HepG2 (cell line): ENCODE measurements at regions not wholly inside any gene's neighbourhood (a gene's known extent, or its start where the extent isn't known, plus 50 kb on each side); places are given as distances from the start of the nearest gene placed in this dataset.

Source experiments
- AFF4 ChIP-seq: sonication (generic); formaldehyde crosslinking; IDR thresholded peaks from 2 replicates; pipeline ENCODE4 v1.4.0; 2020; ENCODE audit warnings: missing genetic modification reagents
- AHR ChIP-seq: IDR thresholded peaks from 2 replicates; pipeline ENCODE4 v1.6.1; 2018; ENCODE audit warnings: missing genetic modification reagents, missing compliant biosample characterization
- ELK4 ChIP-seq: sonication (generic); formaldehyde crosslinking; IDR thresholded peaks from 2 replicates; pipeline ENCODE4 v1.9.0; 2021; ENCODE audit warnings: missing genetic modification reagents, borderline replicate concordance
- GPBP1L1 ChIP-seq: sonication (generic); formaldehyde crosslinking; IDR thresholded peaks from 2 replicates; pipeline ENCODE4 v1.5.0; 2020; ENCODE audit warnings: mild to moderate bottlenecking, missing genetic modification reagents
- GTF3A ChIP-seq: sonication (generic); formaldehyde crosslinking; conservative IDR thresholded peaks from 2 replicates; pipeline ENCODE4 v1.4.0; 2020; ENCODE audit warnings: mild to moderate bottlenecking, missing genetic modification reagents
- IRX3 ChIP-seq: sonication (generic); formaldehyde crosslinking; IDR thresholded peaks from 2 replicates; pipeline ENCODE4 v1.8.1; 2023; ENCODE audit warnings: mild to moderate bottlenecking, low read depth, missing genetic modification reagents, borderline replicate concordance
- KDM5A ChIP-seq: fragments of 200-600 bp; sonication (generic); IDR thresholded peaks from 2 replicates; pipeline ENCODE4 v1.7.0; 2018; ENCODE audit warnings: antibody characterized with exemption, mild to moderate bottlenecking, low read length, borderline replicate concordance
- RORA ChIP-seq: sonication (generic); formaldehyde crosslinking; IDR thresholded peaks from 2 replicates; pipeline ENCODE4 v1.5.0; 2020; ENCODE audit warnings: mild to moderate bottlenecking, missing genetic modification reagents, moderate library complexity
- STAT5B ChIP-seq: sonication (generic); formaldehyde crosslinking; IDR thresholded peaks from 2 replicates; pipeline ENCODE4 v1.4.0; 2020; ENCODE audit warnings: missing genetic modification reagents
- ZBTB37 ChIP-seq: sonication (generic); formaldehyde crosslinking; IDR thresholded peaks from 2 replicates; pipeline ENCODE4 v1.4.0; 2020; ENCODE audit warnings: mild to moderate bottlenecking, missing genetic modification reagents
- ZBTB43 ChIP-seq: sonication (generic); formaldehyde crosslinking; conservative IDR thresholded peaks from 2 replicates; pipeline ENCODE4 v1.4.0; 2020; ENCODE audit warnings: missing genetic modification reagents
- ZFP82 ChIP-seq: sonication (generic); formaldehyde crosslinking; IDR thresholded peaks from 2 replicates; pipeline ENCODE4 v1.5.1; 2020; ENCODE audit warnings: mild to moderate bottlenecking, missing genetic modification reagents, borderline replicate concordance
- ZNF12 ChIP-seq: sonication (generic); formaldehyde crosslinking; IDR thresholded peaks from 2 replicates; pipeline ENCODE4 v1.5.0; 2020; ENCODE audit warnings: missing genetic modification reagents
- ZNF296 ChIP-seq: sonication (generic); formaldehyde crosslinking; conservative IDR thresholded peaks from 2 replicates; pipeline ENCODE4 v1.5.0; 2020; ENCODE audit warnings: mild to moderate bottlenecking, missing genetic modification reagents
- ZNF335 ChIP-seq: sonication (generic); formaldehyde crosslinking; IDR thresholded peaks from 2 replicates; pipeline ENCODE4 v1.4.0; 2020; ENCODE audit warnings: missing genetic modification reagents
- ZNF577 ChIP-seq: sonication (generic); formaldehyde crosslinking; IDR thresholded peaks from 2 replicates; pipeline ENCODE4 v1.4.0; 2020; ENCODE audit warnings: mild to moderate bottlenecking, low read depth, missing genetic modification reagents, borderline replicate concordance
- ZNF597 ChIP-seq: sonication (generic); formaldehyde crosslinking; IDR thresholded peaks from 2 replicates; pipeline ENCODE4 v1.5.0; 2020; ENCODE audit warnings: missing genetic modification reagents

- TF ChIP-seq ZNF597 (CRISPR knock-in tag) (no peak), ZNF12 (peak; percentile 53; the same call in 1 of the 2 replicates), ZNF577 (CRISPR knock-in tag) (no peak), AHR (CRISPR knock-in tag) (peak; percentile 92; the same call in 1 of the 2 replicates), ZFP82 (no peak), ZBTB37 (CRISPR knock-in tag) (peak; percentile 71), STAT5B (no peak), KDM5A (no peak), ELK4 (CRISPR knock-in tag) (no peak), ZNF296 (CRISPR knock-in tag) (no peak), ZBTB43 (CRISPR knock-in tag) (peak; percentile 74; the same call in 1 of the 2 replicates), IRX3 (CRISPR knock-in tag) (peak; percentile 91), RORA (CRISPR knock-in tag) (no peak), ZNF335 (peak; percentile 80; the same call in 1 of the 2 replicates), GTF3A (no peak), AFF4 (CRISPR knock-in tag) (0 out of 2 replicates have a peak, but pooled peaks have one; percentile 51), GPBP1L1 (no peak)
Observed at GRCh38 chr14:73771848-73772638, 57.9 kb upstream of the PNMA1 start (continued).
